GM18511 (cell line): ENCODE measurements at regions not wholly inside any gene's neighbourhood (a gene's known extent, or its start where the extent isn't known, plus 50 kb on each side); places are given as distances from the start of the nearest gene placed in this dataset.

Experiments used
- ATAC-seq: cut with Tn5 transposase; IDR thresholded peaks from one replicate; pipeline ENCODE4 v1.9.1; 2021; ENCODE audit warnings: mild to moderate bottlenecking, moderate library complexity; ENCODE audit not compliant: unreplicated experiment

GRCh38 chr11:43602670-43603069, 77.9 kb upstream of the HSD17B12 start:
- no peak for ATAC-seq

GRCh38 chr11:43614214-43614613, 66.3 kb upstream of the HSD17B12 start:
- ATAC-seq: no peak

GRCh38 chr11:43619863-43620505, 60.6 kb upstream of the HSD17B12 start:
- no peak for ATAC-seq

GRCh38 chr11:43626798-43627197, 53.7 kb upstream of the HSD17B12 start:
- no peak for ATAC-seq
